CD4-positive, alpha-beta T cell treated with Interleukin-2 at 100 ng/mL for 4 hours (primary cell): ENCODE measurements at regions not wholly inside any gene's neighbourhood (a gene's known extent, or its start where the extent isn't known, plus 50 kb on each side); places are given as distances from the start of the nearest gene placed in this dataset.
"Not testable (repeated sequence)": the region's sequence is repeated elsewhere in the genome, so short reads cannot be mapped to it uniquely, and the experiment has no call there.

Source experiments
- DNase-seq: peaks from one replicate; pipeline ENCODE4 v3.0.0-alpha.2; 2020; ENCODE audit warnings: low spot score

DNA sequence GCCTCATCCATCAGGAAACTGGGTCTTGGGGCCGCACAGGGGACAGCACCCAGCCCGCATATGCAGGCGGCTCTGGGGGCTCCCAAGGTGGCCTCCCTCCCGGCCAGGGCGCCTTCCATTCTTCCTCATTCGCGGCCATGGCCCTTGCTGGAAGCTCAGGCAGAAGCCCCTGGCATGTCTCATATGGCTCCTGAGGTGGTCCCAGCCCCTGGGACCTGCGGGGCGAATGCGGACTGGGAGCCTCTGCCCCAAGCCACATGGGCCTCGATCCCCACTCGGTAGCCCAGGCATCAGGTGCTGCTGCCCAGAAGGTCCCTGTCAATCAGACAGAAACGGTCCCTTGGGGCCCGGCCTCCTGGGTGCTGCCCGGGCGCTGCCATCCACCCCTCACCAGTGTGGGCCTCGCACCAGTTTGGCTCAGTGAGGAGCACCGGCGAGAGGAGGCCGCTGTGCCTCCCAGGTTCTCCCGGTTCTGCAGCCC, 301.6 kb downstream of the TEX29 start:
- no peak for DNase-seq

DNA sequence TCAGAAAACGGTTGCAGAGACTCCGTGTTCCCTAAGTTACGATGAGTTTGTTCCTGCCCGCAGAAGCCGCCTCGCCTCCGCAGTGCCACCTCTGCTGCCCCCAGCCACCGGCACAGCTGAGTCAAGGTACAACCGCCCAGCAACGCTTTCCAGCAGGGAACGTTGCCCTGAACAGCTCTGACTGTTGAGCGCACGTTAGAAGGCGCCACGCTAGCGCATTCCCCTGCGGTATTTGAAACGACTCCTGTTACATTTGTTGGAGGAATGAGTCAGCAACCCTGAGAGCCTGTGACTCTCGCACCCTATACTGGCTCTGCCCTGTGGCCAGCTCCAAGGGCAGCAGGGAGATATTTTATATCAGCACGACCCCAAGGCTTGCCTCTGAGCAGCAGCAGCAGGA, 302.8 kb downstream of the TEX29 start:
- DNase-seq: no peak

DNA sequence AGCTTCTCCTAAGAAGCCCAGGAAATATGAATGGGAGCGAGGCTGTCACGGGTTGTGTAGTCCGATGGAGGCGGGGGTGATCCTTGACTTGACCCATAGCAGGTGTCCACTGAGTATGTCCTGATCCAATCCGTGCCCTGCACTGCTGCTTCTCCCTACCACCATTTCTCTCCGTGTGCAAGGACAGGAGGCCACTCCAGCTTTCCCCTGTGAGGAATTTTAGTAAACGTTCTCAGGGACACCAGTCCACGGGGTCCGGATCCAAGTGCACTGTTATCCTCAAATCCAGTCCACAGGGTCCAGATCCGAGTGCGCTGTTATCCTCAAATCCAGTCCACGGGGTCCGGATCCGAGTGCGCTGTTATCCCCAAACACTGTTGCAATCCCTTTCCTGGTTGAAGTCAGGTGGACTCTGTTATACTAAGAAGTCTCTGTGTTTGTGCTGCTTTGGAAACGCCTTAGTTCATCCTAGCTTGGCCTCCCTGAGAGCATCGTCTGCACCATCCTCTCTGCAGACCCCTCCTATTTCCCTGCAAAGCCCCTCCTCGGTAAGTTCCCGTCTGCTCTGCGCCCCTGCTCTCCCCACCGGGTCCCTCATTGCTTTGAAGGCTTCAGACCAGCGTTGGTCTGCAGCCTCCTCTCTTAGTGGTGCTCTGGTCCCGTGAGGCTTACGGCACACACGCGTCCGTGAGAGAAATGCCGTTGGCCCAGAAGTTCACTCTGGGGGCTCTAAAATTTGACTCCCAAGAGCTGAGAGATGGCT, 303.5 kb downstream of the TEX29 start:
- DNase-seq: no peak

- no peak for DNase-seq
Observed at GRCh38 chr13:111625526-111626315, 305.3 kb downstream of the TEX29 start.

- no peak for DNase-seq
Observed at GRCh38 chr13:111626371-111627305, 306.2 kb downstream of the TEX29 start.

GRCh38 chr13:111627596-111627995, 307.2 kb downstream of the TEX29 start:
- no peak for DNase-seq

DNA sequence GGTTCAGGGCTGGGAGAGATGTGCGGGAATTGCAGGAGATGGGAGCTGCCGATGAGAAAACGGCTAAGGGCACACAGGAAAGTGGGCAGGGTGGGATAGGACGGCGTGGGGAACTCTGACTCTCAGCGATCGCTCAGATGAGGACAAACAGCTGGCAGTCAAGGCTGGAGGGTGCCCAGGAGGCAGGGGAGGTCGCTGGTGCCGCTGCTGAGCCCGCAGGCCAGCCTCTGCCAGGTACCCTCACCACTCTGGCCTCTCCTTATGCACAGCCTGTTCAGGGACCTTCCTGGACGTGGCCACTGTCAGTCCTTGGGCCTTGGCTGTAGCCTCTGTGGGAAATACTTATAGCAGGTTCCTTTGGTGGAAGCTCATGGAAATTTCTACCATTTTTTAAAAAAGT, 308.6 kb downstream of the TEX29 start:
- DNase-seq: no peak

DNA sequence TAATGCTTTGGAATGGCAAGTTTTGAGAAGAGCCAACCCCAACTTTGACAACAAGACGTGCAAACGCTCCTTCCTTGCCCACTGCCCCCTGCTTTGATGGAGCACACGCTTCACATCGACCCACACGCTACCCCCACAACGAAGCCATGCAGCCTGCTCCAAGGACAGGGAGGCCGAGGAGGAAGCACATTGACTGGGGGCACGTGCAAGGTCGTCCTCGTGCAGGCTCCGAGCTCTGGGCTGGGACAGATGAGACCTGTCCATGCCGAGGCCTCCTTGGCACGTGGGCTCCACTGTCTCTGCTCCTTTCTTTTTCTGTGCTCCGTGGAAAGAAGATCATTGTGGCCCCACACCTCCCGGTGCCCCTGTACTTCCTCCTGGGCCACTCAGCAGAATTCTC, 309.0 kb downstream of the TEX29 start:
- no peak for DNase-seq

GRCh38 chr13:111629926-111630325, 309.5 kb downstream of the TEX29 start:
- DNase-seq: no peak

DNA sequence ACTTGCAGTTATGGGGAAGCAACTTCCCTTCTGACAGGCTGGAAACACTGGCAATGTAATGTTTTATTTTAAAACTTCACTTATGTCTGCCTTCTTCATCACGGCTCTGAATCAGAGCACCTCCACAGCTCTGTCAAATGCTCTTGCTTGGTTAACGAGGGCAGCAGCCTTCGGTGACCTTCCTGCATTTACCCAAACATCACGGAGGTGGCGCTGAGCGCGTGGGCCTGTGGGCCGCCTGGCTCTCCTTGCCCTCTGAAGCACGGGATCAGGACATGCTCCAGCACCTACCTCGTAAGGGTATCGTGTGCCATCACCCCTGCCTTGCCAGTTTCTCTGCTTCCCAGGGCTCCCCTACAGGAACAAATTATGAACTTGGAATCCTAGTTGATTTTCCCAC, 310.0 kb downstream of the TEX29 start:
- no peak for DNase-seq

DNA sequence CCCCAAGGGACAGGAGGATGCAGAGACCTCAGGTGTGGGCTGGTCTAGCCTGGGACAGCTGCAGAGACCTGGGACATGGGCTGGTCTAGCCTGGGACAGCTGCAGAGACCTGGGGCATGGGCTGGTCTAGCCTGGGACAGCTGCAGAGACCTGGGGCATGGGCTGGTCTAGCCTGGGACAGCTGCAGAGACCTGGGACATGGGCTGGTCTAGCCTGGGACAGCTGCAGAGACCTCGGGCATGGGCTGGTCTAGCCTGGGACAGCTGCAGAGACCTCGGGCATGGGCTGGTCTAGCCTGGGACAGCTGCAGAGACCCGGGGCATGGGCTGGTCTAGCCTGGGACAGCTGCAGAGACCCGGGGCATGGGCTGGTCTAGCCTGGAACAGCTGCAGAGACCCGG, 310.8 kb downstream of the TEX29 start:
- DNase-seq: not testable (repeated sequence)

DNA sequence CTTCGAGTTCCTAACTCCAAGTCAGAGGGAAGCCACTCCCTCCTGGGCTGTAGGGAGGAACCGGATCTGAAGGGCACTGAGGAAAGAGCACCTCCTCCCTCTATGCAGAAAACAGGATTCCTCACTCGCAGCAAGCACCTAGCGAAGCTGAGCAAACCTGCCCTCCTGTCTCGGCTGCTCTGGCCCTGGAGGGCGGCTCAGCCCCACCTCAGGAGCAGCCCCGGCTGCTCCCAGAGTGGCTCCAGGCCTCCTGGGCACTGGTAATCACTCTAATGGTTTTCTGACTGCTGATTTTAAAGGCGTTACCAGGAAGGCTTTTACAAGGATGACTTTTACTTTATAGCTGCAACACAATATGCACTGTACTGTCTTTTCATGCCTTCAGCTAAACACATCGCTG, 312.5 kb downstream of the TEX29 start:
- DNase-seq: no peak

DNA sequence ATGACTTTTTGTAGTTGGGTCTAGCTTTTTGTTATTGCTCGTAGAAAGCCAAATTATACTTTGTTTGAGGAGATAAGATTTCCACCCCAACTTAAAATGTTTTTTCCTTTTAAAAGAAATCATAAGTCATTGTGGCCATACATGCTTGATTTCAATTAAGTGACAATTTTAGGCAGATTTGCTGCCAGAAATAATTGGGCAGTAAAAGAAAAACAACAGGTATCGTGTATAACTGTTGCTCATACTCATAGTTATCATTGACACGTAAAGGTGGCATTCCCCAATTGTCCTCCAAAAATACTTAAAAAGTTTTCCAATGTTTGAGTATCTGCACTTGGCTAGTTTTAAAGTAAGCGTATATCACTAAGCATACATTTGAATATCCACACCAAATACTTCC, 313.0 kb downstream of the TEX29 start:
- no peak for DNase-seq

DNA sequence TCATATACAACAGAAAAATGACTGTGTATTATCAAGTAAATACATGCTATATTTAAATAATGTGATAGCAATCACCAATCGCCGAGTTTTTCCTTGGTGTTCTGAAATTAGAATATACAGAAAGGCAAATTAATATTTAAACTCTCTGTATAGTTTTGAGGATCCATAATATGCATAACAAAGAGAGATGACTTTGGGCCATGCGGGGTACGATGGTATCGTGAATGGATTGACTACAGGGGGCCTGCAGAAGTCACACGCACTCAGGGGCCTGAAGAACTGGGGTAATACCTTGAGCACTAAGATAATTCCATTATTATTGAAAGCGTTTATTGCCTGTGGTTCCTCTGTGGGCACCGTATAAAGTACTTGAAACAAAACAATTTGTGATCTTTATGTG, 314.0 kb downstream of the TEX29 start:
- DNase-seq: no peak

- DNase-seq: no peak
Observed at GRCh38 chr13:111636271-111636670, 315.8 kb downstream of the TEX29 start.

DNA sequence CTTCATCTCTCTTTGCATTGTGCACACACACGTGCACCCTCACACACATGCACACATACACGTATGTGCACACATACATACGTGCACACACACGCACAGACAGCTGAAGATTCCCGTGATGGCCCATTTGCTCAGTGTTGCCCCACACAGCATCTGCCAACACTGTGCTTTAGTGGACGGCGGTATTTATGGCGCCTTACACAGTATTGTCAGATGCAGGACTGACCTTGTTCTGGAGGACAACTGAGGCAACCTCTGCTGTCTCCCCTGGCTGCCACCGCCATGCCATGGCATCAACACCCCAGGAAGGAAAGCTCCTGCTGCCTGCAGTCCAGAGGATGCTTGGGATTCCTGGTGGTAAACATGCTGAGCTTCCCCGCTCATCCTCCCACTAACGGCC, 316.4 kb downstream of the TEX29 start:
- DNase-seq: no peak

DNA sequence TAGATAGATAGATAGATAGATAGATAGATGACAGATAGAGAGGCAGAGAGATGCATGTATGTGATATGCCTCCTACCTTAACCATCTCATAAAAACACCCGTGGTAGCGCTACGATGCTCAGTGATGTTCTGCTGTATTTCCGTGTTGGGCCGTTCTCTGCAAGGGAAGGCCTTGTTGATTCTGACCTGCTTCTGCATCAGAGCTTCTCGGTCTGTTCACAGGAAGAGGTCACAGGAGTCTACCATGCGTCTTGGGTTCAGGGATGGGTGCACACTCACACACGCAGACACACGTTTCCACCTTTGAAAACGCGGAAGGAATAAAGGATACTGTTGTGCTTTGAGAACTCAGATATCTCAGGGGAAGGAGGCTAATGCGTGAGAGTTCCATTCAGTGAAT, 316.9 kb downstream of the TEX29 start:
- no peak for DNase-seq

- DNase-seq: no peak
Observed at GRCh38 chr13:111638233-111638632, 317.8 kb downstream of the TEX29 start.

DNA sequence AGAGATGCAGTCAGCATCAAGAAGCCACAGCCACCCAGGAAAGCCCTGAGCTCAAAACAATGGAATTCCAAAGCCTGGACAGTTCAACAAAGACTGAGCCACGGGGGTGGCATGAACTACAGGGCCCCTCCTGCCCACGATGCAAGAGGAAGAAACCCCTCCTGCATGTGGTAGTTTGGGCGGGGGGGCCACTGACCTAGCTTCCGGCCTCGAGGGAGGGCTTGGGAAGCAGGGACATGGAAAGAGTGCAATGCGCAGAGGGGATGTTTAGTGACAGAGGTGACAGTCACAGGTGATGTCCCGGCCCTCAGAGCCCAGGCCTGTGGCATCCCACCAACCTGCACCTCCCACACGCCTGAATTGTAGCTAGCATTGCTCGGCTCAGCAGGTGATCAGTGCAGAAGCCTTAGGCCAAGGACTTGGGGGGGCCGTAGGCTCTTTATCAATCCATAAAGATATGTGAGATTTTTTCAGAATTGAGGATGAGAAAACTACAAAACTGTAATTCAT, 318.8 kb downstream of the TEX29 start:
- DNase-seq: no peak

- no peak for DNase-seq
Observed at GRCh38 chr13:111640006-111640405, 319.6 kb downstream of the TEX29 start.

GRCh38 chr13:111640476-111640875, 320.0 kb downstream of the TEX29 start:
- DNase-seq: no peak

- DNase-seq: no peak
Observed at GRCh38 chr13:111642156-111642767, 321.8 kb downstream of the TEX29 start.
